Suprapubic skin (tissue), 4 donors: ENCODE measurements at regions not wholly inside any gene's neighbourhood (a gene's known extent, or its start where the extent isn't known, plus 50 kb on each side); places are given as distances from the start of the nearest gene placed in this dataset.

Experiments
- DNase-seq, 2 donors: peaks; one replicate each; pipeline ENCODE4 v3.0.0-alpha.2; 2019; ENCODE audit warnings: low spot score in 2 of 2
- H3K27ac ChIP-seq: fragments of 200-600 bp; sonication (generic); one replicate; pipeline ENCODE4 v1.5.1; 2019
- H3K27me3 ChIP-seq: fragments of 200-600 bp; sonication (generic); one replicate; pipeline ENCODE4 v1.5.1; 2019
- H3K36me3 ChIP-seq: fragments of 200-600 bp; sonication (generic); one replicate; pipeline ENCODE4 v1.5.1; 2019
- H3K4me1 ChIP-seq: fragments of 200-600 bp; sonication (generic); one replicate; pipeline ENCODE4 v1.5.1; 2019
- H3K4me3 ChIP-seq: fragments of 200-600 bp; sonication (generic); one replicate; pipeline ENCODE4 v1.5.1; 2019; ENCODE audit warnings: mild to moderate bottlenecking
- H3K9me3 ChIP-seq: fragments of 200-600 bp; sonication (generic); one replicate; pipeline ENCODE4 v1.5.1; 2019
- CTCF ChIP-seq, 2 donors: fragments of 200-600 bp in 1 of 2; fragments of 450-650 bp in 1 of 2; sonication (generic) in 1 of 2; IDR thresholded peaks; one replicate each; pipeline ENCODE4 v1.5.1; 2016 to 2019; ENCODE audit warnings: antibody characterized with exemption in 2 of 2, mild to moderate bottlenecking in 1 of 2, moderate library complexity in 1 of 2
- EP300 ChIP-seq: sonication (generic); formaldehyde crosslinking; IDR thresholded peaks from one replicate; pipeline ENCODE4 v1.6.1; 2017; ENCODE audit warnings: antibody characterized with exemption
- POLR2A ChIP-seq, 2 donors: fragments of 450-650 bp; IDR thresholded peaks; one replicate each; pipeline ENCODE4 v1.6.1; 2017; ENCODE audit warnings: antibody characterized with exemption in 2 of 2, mild to moderate bottlenecking in 2 of 2, moderate library complexity in 2 of 2
- POLR2AphosphoS5 ChIP-seq, 3 donors: sonication (generic); formaldehyde crosslinking; IDR thresholded peaks; one replicate each; pipeline ENCODE4 v1.6.1; 2017; ENCODE audit warnings: antibody characterized with exemption in 3 of 3
- WGBS: methylation state at CpG from one replicate; pipeline ENCODE4 v1.1.5; 2018; 5-methylcytosine and 5-hydroxymethylcytosine counted together

GRCh38 chrY:8064500-8064899, 1152.9 kb upstream of the AMELY start:
- TF ChIP-seq POLR2AphosphoS5 (IDR thresholded peaks at IDR 0.05) = no peak
- no peak overlapping the region for H3K27ac ChIP-seq
- no peaks in the 10 kb centered on the region for H3K4me1 ChIP-seq
- no peak overlapping the region for H3K4me3 ChIP-seq
- no peak for DNase-seq
- no peaks in the 10 kb centered on the region for H3K9me3 ChIP-seq
- no CpG with 5 or more reads among the region's 4 CpGs for WGBS
- no peaks in the 10 kb centered on the region for H3K36me3 ChIP-seq
- H3K27me3 ChIP-seq = no peaks in the 10 kb centered on the region

- Histone ChIP-seq H3K27me3 (no peaks in the 10 kb centered on the region), H3K9me3 (no peaks in the 10 kb centered on the region), H3K27ac (no peak overlapping the region), H3K36me3 (no peaks in the 10 kb centered on the region), H3K4me3 (no peak overlapping the region), H3K4me1 (no peaks in the 10 kb centered on the region)
- no peak for TF ChIP-seq EP300
- no CpG with 5 or more reads among the region's 2 CpGs for WGBS
- no peak for DNase-seq
Measured at GRCh38 chrY:8063973-8064372, 1152.4 kb upstream of the AMELY start.

- DNase-seq = no peak
- Histone ChIP-seq H3K27ac (no peak overlapping the region), H3K36me3 (no peaks in the 10 kb centered on the region), H3K4me3 (no peak overlapping the region), H3K9me3 (no peaks in the 10 kb centered on the region), H3K27me3 (no peaks in the 10 kb centered on the region), H3K4me1 (no peaks in the 10 kb centered on the region)
- TF ChIP-seq EP300 (no peak), CTCF (IDR thresholded peaks at IDR 0.05) (no peak), POLR2A (IDR thresholded peaks at IDR 0.05) (no peak), POLR2AphosphoS5 (IDR thresholded peaks at IDR 0.05) (no peak)
- WGBS = no CpG with 5 or more reads among the region's 2 CpGs
Measured at GRCh38 chrY:8058613-8059012, 1147.1 kb upstream of the AMELY start.

GRCh38 chrY:8051340-8051739, 1139.8 kb upstream of the AMELY start:
- H3K36me3 ChIP-seq = no peaks in the 10 kb centered on the region
- H3K9me3 ChIP-seq = no peaks in the 10 kb centered on the region
- no peaks in the 10 kb centered on the region for H3K27me3 ChIP-seq
- H3K4me1 ChIP-seq = no peaks in the 10 kb centered on the region
- H3K4me3 ChIP-seq = no peak overlapping the region
- DNase-seq = no peak
- no peak for TF ChIP-seq EP300
- TF ChIP-seq POLR2AphosphoS5 (IDR thresholded peaks at IDR 0.05) = no peak
- WGBS = no CpG with 5 or more reads among the region's 1 CpG
- H3K27ac ChIP-seq = no peak overlapping the region

- Histone ChIP-seq H3K9me3 (no peaks in the 10 kb centered on the region), H3K27ac (no peak overlapping the region), H3K36me3 (no peaks in the 10 kb centered on the region), H3K4me1 (no peaks in the 10 kb centered on the region), H3K27me3 (no peaks in the 10 kb centered on the region), H3K4me3 (no peak overlapping the region)
- no peak for DNase-seq
- WGBS = no CpG with 5 or more reads among the region's 1 CpG
- TF ChIP-seq POLR2A (IDR thresholded peaks at IDR 0.05) = no peak
- no peak for TF ChIP-seq EP300
- no peak for TF ChIP-seq POLR2AphosphoS5 (IDR thresholded peaks at IDR 0.05)
- TF ChIP-seq CTCF (IDR thresholded peaks at IDR 0.05) = no peak
Measured at GRCh38 chrY:8041238-8041637, 1129.7 kb upstream of the AMELY start.

GRCh38 chrY:8036563-8036962, 1125.0 kb upstream of the AMELY start:
- Histone ChIP-seq H3K36me3 (no peaks in the 10 kb centered on the region), H3K4me3 (no peak overlapping the region), H3K9me3 (no peaks in the 10 kb centered on the region), H3K27me3 (no peaks in the 10 kb centered on the region), H3K27ac (no peak overlapping the region), H3K4me1 (no peaks in the 10 kb centered on the region)
- TF ChIP-seq POLR2A (IDR thresholded peaks at IDR 0.05) (no peak), POLR2AphosphoS5 (IDR thresholded peaks at IDR 0.05) (no peak), CTCF (IDR thresholded peaks at IDR 0.05) (no peak), EP300 (no peak)
- no peak for DNase-seq

GRCh38 chrY:8035653-8036052, 1124.1 kb upstream of the AMELY start:
- H3K4me3 ChIP-seq = no peak overlapping the region
- no CpG with 5 or more reads among the region's 2 CpGs for WGBS
- TF ChIP-seq EP300 = no peak
- no peak for TF ChIP-seq CTCF (IDR thresholded peaks at IDR 0.05)
- no peak for TF ChIP-seq POLR2AphosphoS5 (IDR thresholded peaks at IDR 0.05)

More at GRCh38 chrY:8035653-8036052, 1124.1 kb upstream of the AMELY start:
- no peaks in the 10 kb centered on the region for H3K4me1 ChIP-seq
- H3K9me3 ChIP-seq = no peaks in the 10 kb centered on the region
- H3K27ac ChIP-seq = no peak overlapping the region
- DNase-seq = no peak
- H3K27me3 ChIP-seq = no peaks in the 10 kb centered on the region
- H3K36me3 ChIP-seq = no peaks in the 10 kb centered on the region
